Lung (tissue), 11 donors: ENCODE measurements at regions not wholly inside any gene's neighbourhood (a gene's known extent, or its start where the extent isn't known, plus 50 kb on each side); places are given as distances from the start of the nearest gene placed in this dataset.

Source experiments
- ATAC-seq: fragments of 200-7000 bp; cut with Tn5 transposase; one replicate; pipeline ENCODE4 v1.9.1; 2020; ENCODE audit warnings: moderate number of reproducible peaks; ENCODE audit not compliant: insufficient read depth, low FRiP score
- DNase-seq, 3 donors: peaks; one replicate each; pipeline ENCODE4 v3.0.0-alpha.2; 2013 to 2017
- H3K27ac ChIP-seq, 2 donors: one replicate each; pipeline ENCODE4 v1.5.1; 2013; ENCODE audit warnings: mild to moderate bottlenecking in 2 of 2, moderate library complexity in 2 of 2, control low read depth in 1 of 2, inconsistent platforms in 1 of 2, low read depth in 1 of 2, low read length in 1 of 2
- H3K27me3 ChIP-seq, 3 donors: one replicate each; pipeline ENCODE4 v1.5.1; 2013; ENCODE audit warnings: low read length in 2 of 3; ENCODE audit not compliant: control insufficient read depth in 3 of 3, insufficient read depth in 3 of 3
- H3K36me3 ChIP-seq, 4 donors: one replicate each; pipeline ENCODE4 v1.5.1; 2013; ENCODE audit warnings: low read length in 4 of 4, mild to moderate bottlenecking in 1 of 4, moderate library complexity in 1 of 4; ENCODE audit not compliant: control insufficient read depth in 4 of 4, insufficient read depth in 4 of 4
- H3K4me1 ChIP-seq, 5 donors: one replicate each; pipeline ENCODE4 v1.5.1; 2013; ENCODE audit warnings: low read length in 5 of 5, mild to moderate bottlenecking in 2 of 5, moderate library complexity in 1 of 5; ENCODE audit not compliant: control insufficient read depth in 5 of 5, insufficient read depth in 5 of 5
- H3K4me3 ChIP-seq: one replicate; pipeline ENCODE4 v1.5.1; 2013; ENCODE audit warnings: mild to moderate bottlenecking, control low read depth, moderate library complexity
- H3K9ac ChIP-seq, 2 donors: one replicate each; pipeline ENCODE4 v1.5.1; 2013; ENCODE audit warnings: low read length in 2 of 2, control low read depth in 1 of 2; ENCODE audit not compliant: insufficient read depth in 1 of 2
- H3K9me3 ChIP-seq, 4 donors: one replicate each; pipeline ENCODE4 v1.5.1; 2013; ENCODE audit warnings: low read length in 3 of 4, mild to moderate bottlenecking in 1 of 4, moderate library complexity in 1 of 4; ENCODE audit not compliant: control insufficient read depth in 4 of 4, insufficient read depth in 3 of 4
- CTCF ChIP-seq: IDR thresholded peaks from 2 replicates; pipeline ENCODE4 v1.5.1; 2012; ENCODE audit warnings: mild to moderate bottlenecking; ENCODE audit errors: control extremely low read depth, extremely low read depth
- WGBS, 2 donors: extraction: QIAGEN DNeasy Blood & Tissue Kit; methylation state at CpG; one replicate each; pipeline ENCODE4 v1.1.7; 2013; 5-methylcytosine and 5-hydroxymethylcytosine counted together
- donor health status: control.
- donor health status: control.
- donor health status: Bipolar disorder and iron deficiency.
- donor health status: healthy.
- donor health status: DM: yes; HTN: yes; CAD: no.

- ATAC-seq = no peak
- no peak overlapping the region for H3K27ac ChIP-seq
- H3K27me3 ChIP-seq = peaks cover 0 to 8% (median 5%) of the 10 kb centered on the region in 3 donors
- no peak for DNase-seq
- no peaks in the 10 kb centered on the region for H3K9me3 ChIP-seq
- no peaks in the 10 kb centered on the region for H3K36me3 ChIP-seq
- TF ChIP-seq CTCF = no peak
- H3K4me1 ChIP-seq = no peaks in the 10 kb centered on the region
- no peak overlapping the region for H3K4me3 ChIP-seq
- H3K9ac ChIP-seq = no peak overlapping the region
Measured at GRCh38 chr11:97905101-97905500, 1115.6 kb upstream of the CNTN5 start.

GRCh38 chr11:97905671-97906070 is 1115.1 kb upstream of the CNTN5 start:
- ATAC-seq = no peak
- no peak for TF ChIP-seq CTCF

GRCh38 chr11:97908354-97908753 is 1112.4 kb upstream of the CNTN5 start:
- WGBS, 2 donors = 82 to 89% methylated on average over 5 of the region's 5 CpGs
- no peak overlapping the region for H3K4me3 ChIP-seq
- H3K27ac ChIP-seq = no peak overlapping the region
- no peaks in the 10 kb centered on the region for H3K4me1 ChIP-seq
- peaks cover 0 to 5% (median 4%) of the 10 kb centered on the region in 3 donors for H3K27me3 ChIP-seq
- no peaks in the 10 kb centered on the region for H3K36me3 ChIP-seq
- DNase-seq (no peak), ATAC-seq (no peak)
- no peak for TF ChIP-seq CTCF
- no peaks in the 10 kb centered on the region for H3K9me3 ChIP-seq
- no peak overlapping the region for H3K9ac ChIP-seq

More at GRCh38 chr11:97905671-97906070, 1115.1 kb upstream of the CNTN5 start:
- Histone ChIP-seq H3K4me3 (no peak overlapping the region), H3K9ac (no peak overlapping the region), H3K4me1 (no peaks in the 10 kb centered on the region), H3K27ac (no peak overlapping the region), H3K9me3 (no peaks in the 10 kb centered on the region), H3K36me3 (no peaks in the 10 kb centered on the region), H3K27me3 (peaks cover 0 to 8% (median 5%) of the 10 kb centered on the region in 3 donors)
- 86 to 95% methylated on average over 1 of the region's 1 CpG for WGBS, 2 donors
- DNase-seq = no peak
